Activated T-cell treated with anti-CD3 and anti-CD28 coated beads, Interleukin-2, amount 50 U/mL, for 4 hours (primary cell): ENCODE measurements at regions not wholly inside any gene's neighbourhood (a gene's known extent, or its start where the extent isn't known, plus 50 kb on each side); places are given as distances from the start of the nearest gene placed in this dataset.
"Not testable (repeated sequence)": the region's sequence is repeated elsewhere in the genome, so short reads cannot be mapped to it uniquely, and the experiment has no call there.

Experiments used
- ATAC-seq, 2 donors: fragments of 200-7000 bp; cut with Tn5 transposase; one replicate each; pipeline ENCODE4 v1.10.0; 2021
- DNase-seq: peaks from one replicate; pipeline ENCODE4 v3.0.0-alpha.2; 2020
- H3K27me3 Mint-ChIP-seq: one replicate; pipeline ENCODE4 v1.8.0; 2021; ENCODE audit warnings: low read depth, mixed read lengths
- H3K36me3 Mint-ChIP-seq: one replicate; pipeline ENCODE4 v1.8.0; 2022; ENCODE audit warnings: mixed read lengths; ENCODE audit not compliant: insufficient read depth
- H3K4me1 Mint-ChIP-seq: one replicate; pipeline ENCODE4 v1.8.0; 2021; ENCODE audit warnings: low read depth, mixed read lengths
- H3K4me3 Mint-ChIP-seq: one replicate; pipeline ENCODE4 v1.8.0; 2021; ENCODE audit warnings: mild to moderate bottlenecking, moderate library complexity, mixed read lengths
- H3K9me3 Mint-ChIP-seq: one replicate; pipeline ENCODE4 v1.8.0; 2021; ENCODE audit warnings: mixed read lengths

DNA sequence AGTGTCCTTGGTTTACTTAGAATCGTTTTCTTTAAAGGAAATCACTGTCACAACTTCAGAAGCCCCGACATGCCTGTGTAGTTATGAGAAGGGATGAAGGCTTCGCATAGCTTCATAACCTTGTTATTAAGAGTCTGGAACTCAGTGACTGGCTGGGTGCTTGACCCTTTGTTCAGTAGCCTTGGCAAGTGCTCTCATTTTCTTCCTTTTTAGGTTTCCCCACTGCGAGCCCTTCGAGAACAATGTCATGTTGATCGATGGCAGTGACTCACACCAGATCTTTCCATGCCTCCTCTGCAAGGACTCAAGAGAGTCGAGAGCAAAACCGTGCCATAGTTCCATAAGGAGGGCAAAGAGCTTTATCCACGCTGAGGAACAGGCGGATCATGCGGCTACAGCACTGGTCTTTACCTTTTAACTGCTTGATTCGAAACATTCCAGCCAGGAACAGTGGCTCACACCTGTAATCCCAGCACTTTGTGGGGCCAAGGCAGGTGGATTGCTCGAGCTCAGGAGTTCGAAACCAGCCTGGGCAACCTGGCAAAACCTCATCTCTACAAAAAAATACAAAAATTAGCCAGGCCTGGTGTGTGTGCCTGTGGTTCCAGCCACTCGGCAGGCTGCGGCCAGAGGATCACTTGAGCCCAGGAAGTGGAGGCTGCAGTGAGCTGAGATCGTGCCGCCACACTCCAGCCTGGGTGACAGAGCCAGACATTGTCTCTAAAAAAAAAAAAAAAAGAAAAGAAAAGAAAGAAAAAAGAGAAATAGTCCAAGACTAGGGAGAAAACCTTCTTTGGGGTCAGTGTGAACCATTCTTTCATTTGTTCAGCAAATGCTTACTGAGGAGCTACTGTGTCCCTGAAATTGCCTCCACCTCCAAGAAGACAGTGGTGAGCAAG is 95.4 kb upstream of the ERRFI1 start:
- DNase-seq, result no peak
- no peaks in the 10 kb centered on the region for H3K36me3 Mint-ChIP-seq
- H3K4me1 Mint-ChIP-seq, result peaks cover 10% of the 10 kb centered on the region
- peaks cover 3% of the 10 kb centered on the region for H3K9me3 Mint-ChIP-seq
- H3K27me3 Mint-ChIP-seq, result peaks cover 2% of the 10 kb centered on the region
- ATAC-seq, result no peak
- no peak overlapping the region for H3K4me3 Mint-ChIP-seq

DNA sequence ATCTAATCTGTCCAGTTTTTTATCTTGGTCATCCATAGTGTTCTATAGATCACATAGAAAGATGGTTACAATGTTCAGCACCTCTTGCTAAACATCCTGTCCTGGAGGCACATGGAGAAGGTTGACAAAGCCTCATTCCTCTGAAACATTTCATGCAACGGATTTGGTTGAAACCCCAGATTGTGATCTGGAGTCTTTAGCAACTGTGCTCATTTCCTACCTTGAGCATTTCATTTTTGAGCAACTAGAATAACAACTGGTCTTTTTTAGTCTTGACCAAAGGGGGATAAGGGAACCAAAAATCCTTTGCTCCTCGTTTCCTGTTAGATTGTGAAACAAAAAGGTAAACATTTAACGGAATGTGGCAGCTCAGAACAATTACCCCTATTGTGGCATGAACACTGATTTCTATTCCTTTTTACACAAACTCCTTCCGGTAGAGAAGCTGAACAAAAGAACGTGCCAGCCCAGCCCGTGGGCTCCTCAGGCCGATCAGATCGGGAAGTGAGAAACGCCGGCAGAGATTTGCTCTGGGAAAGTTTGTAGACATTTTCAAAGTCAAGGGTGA is 94.7 kb upstream of the ERRFI1 start:
- peaks cover 10% of the 10 kb centered on the region for H3K4me1 Mint-ChIP-seq
- H3K36me3 Mint-ChIP-seq, result no peaks in the 10 kb centered on the region
- ATAC-seq, result no peak
- H3K27me3 Mint-ChIP-seq, result peaks cover 2% of the 10 kb centered on the region
- no peak overlapping the region for H3K4me3 Mint-ChIP-seq
- peaks cover 3% of the 10 kb centered on the region for H3K9me3 Mint-ChIP-seq
- DNase-seq, result no peak

DNA sequence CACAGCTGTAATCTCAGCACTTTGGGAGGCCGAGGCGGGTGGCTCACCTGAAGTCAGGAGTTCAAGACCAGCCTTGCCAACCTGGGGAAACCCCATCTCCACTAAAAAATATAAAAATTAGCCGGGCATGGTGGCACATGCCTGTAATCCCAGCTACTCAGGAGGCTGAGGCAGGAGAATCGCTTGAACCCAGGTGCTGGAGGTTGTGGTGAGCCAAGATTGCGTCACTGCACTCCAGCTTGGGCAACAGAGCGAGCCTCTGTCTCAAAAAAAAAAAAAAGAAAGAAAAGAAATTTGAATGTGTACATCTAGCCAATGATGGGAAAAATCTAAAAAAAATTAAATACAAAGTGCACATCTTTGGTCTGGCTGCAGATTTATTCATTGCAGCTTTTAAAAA is 92.6 kb upstream of the ERRFI1 start:
- not testable (repeated sequence) for H3K27me3 Mint-ChIP-seq, DNase-seq, H3K4me3 Mint-ChIP-seq, H3K36me3 Mint-ChIP-seq, H3K9me3 Mint-ChIP-seq, ATAC-seq
- peaks cover 14% of the 10 kb centered on the region for H3K4me1 Mint-ChIP-seq

DNA sequence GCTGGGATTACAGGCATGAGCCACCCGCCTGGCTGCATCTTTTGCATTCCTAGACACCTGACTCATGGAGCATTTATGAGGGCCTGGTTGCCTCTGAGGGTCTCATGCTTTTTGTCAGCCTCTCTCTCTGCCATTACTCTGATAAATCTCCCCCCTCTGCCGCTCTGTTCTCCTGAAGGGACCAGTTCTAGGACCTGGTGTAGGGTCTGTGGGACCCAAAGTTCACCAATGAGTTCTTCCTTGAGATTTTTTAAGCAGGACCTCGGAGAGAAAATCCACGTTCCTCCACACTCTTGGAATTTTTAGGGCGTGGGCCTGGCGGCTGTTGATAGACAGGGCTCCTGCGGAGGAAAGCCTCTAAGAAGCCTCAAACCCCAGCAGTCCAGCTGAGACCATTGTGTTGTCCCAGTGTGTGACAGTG is 91.9 kb upstream of the ERRFI1 start:
- Mint-ChIP-seq H3K4me1 (peaks cover 21% of the 10 kb centered on the region), H3K9me3 (no peaks in the 10 kb centered on the region), H3K27me3 (peaks cover 2% of the 10 kb centered on the region), H3K36me3 (no peaks in the 10 kb centered on the region), H3K4me3 (no peak overlapping the region)
- DNase-seq (no peak), ATAC-seq (no peak)

DNA sequence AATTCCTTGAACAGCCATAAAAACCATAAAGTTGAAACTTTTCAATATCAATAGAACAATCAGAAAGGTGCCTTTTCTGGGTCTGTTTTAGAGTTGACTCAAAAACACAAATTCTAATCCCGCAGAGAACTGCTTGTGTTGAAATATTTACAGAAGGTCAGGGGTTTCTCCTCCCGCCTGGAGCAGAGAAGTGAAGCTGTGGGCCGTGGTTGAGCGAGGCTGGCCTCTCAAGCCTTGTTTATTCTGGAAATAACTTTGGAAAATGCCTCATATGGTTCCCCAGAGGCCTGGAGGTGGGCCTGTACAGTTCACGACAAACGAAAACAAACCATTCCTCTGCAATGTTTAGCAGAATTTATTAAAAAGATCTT is 90.8 kb upstream of the ERRFI1 start:
- H3K4me3 Mint-ChIP-seq, result no peak overlapping the region
- H3K4me1 Mint-ChIP-seq, result peaks cover 28% of the 10 kb centered on the region
- ATAC-seq, result no peak
- DNase-seq, result no peak
- H3K9me3 Mint-ChIP-seq, result no peaks in the 10 kb centered on the region
- H3K27me3 Mint-ChIP-seq, result peaks cover 2% of the 10 kb centered on the region
- no peaks in the 10 kb centered on the region for H3K36me3 Mint-ChIP-seq

DNA sequence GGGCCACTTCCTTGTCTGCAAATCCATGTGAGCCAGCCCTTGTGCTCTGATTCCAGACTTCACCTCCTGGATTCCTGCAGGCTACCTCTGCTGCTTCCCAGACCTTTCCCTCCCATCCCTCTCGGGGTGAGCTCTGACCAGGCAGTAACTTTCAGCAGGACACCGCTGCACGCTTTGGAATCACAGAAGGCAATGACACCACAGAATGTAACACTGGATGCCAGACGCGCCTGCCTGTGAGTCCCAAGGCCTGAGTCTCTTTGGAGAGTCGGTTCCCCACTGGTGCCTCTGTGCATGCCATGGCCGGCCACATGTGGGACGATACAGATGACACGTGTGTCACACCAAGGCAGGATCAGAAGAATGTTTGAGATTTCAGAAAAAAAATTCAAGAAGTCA is 89.7 kb upstream of the ERRFI1 start:
- H3K9me3 Mint-ChIP-seq, result no peaks in the 10 kb centered on the region

DNA sequence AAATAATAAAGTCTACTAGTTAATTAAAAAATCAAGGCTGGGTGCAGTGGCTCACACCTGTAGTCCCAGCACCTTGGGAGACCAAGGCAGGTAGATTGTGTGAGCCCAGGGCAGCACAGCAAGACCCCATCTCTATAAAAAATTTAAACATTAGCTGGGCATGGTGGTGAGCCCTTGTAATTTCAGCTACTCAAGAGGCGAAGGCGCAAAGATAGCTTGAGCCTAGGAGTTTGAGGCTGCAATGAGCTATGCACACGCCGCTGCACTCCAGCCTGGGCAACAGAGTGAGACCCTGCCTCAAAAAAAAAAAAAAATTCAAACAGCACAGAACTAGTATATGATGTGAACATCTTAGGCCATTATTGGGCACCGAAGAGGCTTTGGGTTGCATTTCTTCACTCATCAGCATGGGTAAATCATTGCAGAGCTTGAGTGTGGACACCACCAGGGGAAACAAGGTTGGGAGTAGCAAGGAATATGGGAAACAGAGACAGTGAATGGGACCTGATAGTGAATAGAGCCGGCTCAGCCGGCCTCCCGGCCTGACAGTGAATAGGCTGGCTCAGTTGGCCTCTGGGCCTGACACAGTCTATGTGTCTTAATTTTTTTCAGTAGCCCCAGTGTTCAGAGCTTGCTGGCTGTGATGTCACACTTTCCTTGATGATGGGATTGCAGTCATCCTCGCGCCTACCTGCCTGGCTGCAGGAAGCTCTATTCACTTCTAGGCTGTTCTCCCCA is 89.1 kb upstream of the ERRFI1 start:
- DNase-seq, result no peak
- Mint-ChIP-seq H3K9me3 (no peaks in the 10 kb centered on the region), H3K4me3 (no peak overlapping the region), H3K27me3 (no peaks in the 10 kb centered on the region), H3K36me3 (no peaks in the 10 kb centered on the region), H3K4me1 (peaks cover 18% of the 10 kb centered on the region)
- ATAC-seq, result no peak

More for the DNA sequence above, 89.7 kb upstream of the ERRFI1 start:
- DNase-seq (no peak), ATAC-seq (no peak)
- Mint-ChIP-seq H3K4me3 (no peak overlapping the region), H3K4me1 (peaks cover 21% of the 10 kb centered on the region), H3K36me3 (no peaks in the 10 kb centered on the region), H3K27me3 (no peaks in the 10 kb centered on the region)

DNA sequence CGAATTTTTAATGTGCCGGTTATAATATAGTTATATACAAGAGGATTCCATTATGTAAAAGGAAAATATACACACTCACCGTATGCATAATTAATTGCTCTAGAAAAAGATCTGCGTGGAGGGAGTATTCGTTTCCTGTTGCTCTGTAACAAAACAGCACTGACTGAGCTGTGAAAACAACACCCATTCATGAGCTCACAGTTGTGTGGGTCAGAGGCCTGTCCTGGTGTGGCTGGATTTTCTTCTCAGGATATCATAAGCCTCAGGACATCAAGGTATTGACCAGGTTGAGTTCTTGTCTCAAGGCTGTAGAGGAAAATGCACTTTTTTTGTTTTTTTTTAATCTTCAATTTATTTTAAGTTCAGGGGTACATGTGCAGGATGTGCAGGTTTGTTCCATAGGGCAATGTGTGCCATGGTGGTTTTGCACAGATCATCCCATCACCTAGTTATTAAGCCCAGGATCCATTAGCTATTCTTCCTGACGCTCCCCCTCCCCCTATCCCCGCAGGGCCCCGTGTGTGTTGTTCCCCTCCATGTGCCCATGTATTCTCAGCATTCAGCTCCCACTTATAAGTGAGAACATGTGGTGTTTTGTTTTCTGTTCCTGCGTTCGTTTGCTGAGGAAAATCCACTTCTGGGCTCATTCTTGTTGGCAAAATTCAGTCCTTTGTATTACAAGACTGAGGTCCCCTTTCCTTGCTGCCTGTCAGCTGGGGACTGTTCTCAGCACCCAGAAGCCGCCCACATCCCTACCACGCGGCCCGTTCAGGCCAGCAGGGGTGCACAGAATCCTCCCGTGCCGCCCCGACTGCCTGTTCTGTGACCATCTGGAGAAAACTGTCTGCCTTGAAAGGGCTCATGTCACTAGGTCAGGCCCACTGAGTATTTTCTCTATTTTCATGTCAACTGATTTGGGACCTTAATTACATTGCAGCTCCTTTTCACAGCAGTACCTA is 87.4 kb upstream of the ERRFI1 start:
- H3K4me1 Mint-ChIP-seq, result peaks cover 18% of the 10 kb centered on the region
- H3K36me3 Mint-ChIP-seq, result no peaks in the 10 kb centered on the region
- DNase-seq, result no peak
- H3K9me3 Mint-ChIP-seq, result no peaks in the 10 kb centered on the region
- peak overlapping the region; percentile 8 for H3K4me3 Mint-ChIP-seq
- ATAC-seq, result no peak
- H3K27me3 Mint-ChIP-seq, result no peaks in the 10 kb centered on the region

DNA sequence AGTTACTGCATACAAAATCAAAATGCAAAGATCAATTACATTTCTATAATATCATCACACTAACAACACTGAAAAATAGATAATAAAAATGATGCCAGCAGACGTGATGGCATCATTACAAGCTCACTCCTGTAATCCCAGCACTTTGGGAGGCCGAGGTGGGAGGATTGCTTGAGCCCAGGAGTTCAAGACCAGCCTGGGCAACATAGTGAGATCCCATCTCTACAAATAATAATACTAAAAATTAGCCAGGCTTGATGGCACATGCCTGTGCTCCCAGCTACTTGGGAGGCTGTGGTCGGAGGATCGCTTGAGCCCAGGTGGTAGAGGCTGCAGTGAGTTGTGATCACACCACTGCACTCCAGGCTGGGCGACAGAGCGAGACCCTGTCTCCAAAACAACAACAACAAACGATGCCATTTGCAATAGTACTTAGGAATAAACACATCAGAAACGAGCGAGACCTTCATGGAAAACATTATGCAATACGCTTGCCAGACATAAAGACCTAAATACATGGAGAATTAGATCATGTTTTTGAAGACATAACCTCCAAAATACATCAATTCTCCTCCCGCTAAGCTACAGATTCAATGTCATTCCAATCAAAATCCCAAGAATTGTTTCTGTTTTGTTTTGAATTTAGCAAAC is 86.6 kb upstream of the ERRFI1 start:
- H3K9me3 Mint-ChIP-seq, result no peaks in the 10 kb centered on the region
- H3K4me3 Mint-ChIP-seq, result no peak overlapping the region
- no peak for ATAC-seq
- H3K4me1 Mint-ChIP-seq, result peaks cover 18% of the 10 kb centered on the region
- H3K27me3 Mint-ChIP-seq, result no peaks in the 10 kb centered on the region
- no peak for DNase-seq
- no peaks in the 10 kb centered on the region for H3K36me3 Mint-ChIP-seq

DNA sequence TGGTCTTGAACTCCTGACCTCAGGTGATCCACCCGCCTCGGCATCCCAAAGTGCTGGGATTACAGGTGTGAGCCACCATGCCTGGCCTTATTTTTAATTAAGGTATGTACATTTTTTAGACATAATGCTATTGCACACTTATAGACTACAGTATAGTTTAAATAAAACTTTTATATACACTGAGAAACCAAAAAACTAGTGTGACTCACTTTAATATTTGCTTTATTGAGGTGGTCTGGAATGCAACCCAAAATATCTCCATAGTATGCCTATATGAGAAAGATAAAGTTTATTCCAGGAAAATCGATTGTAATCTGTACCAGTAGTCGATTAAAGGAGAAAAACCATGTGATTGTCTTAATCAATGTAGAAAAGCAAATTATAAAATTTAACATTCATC is 85.5 kb upstream of the ERRFI1 start:
- DNase-seq (no peak), ATAC-seq (no peak)
- Mint-ChIP-seq H3K27me3 (no peaks in the 10 kb centered on the region), H3K4me3 (no peak overlapping the region), H3K9me3 (no peaks in the 10 kb centered on the region), H3K4me1 (peaks cover 18% of the 10 kb centered on the region), H3K36me3 (no peaks in the 10 kb centered on the region)

DNA sequence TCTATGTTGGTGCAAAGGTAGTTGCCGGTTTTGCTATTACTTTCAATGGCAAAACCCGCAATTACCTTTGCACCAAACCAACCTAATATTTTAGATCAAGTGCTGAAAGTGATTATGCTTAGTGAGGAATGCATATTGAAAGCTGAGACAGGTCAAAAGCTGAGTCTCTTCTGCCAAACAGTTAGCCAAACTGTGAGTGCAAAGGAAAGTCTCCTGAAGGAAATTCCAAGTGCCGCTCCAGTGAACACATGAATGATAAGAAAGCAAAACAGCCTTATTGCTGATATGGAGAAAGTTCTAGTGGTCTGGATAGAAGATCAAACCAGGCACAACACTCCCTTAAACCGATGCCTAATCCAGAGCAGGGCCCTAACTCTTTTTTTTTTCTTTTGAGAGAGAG is 83.1 kb upstream of the ERRFI1 start:
- Mint-ChIP-seq H3K36me3 (no peaks in the 10 kb centered on the region), H3K27me3 (no peaks in the 10 kb centered on the region), H3K4me3 (no peak overlapping the region), H3K4me1 (peaks cover 18% of the 10 kb centered on the region), H3K9me3 (no peaks in the 10 kb centered on the region)
- DNase-seq (no peak), ATAC-seq (no peak)

DNA sequence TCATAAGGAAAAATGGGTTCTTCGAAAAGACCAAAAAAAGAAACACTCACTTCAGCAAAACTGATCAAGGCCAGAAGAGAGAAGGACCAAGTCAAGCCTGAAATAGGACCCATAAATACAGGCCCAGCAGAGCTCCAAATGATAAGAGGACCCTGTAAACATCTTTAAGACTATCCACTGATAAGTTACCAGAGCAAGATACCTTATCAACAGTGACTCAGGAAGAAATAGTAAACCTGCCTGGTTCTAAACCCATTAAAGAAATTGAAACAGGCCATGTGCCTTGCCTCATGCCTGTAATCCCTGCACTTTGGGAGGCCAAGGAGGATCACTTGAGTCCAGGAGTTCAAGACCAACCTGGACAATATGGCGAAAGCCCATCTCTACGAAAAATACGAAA is 81.8 kb upstream of the ERRFI1 start:
- Mint-ChIP-seq H3K27me3 (no peaks in the 10 kb centered on the region), H3K36me3 (no peaks in the 10 kb centered on the region), H3K9me3 (no peaks in the 10 kb centered on the region), H3K4me3 (no peak overlapping the region), H3K4me1 (peaks cover 6% of the 10 kb centered on the region)
- DNase-seq, result no peak
- ATAC-seq, result no peak

DNA sequence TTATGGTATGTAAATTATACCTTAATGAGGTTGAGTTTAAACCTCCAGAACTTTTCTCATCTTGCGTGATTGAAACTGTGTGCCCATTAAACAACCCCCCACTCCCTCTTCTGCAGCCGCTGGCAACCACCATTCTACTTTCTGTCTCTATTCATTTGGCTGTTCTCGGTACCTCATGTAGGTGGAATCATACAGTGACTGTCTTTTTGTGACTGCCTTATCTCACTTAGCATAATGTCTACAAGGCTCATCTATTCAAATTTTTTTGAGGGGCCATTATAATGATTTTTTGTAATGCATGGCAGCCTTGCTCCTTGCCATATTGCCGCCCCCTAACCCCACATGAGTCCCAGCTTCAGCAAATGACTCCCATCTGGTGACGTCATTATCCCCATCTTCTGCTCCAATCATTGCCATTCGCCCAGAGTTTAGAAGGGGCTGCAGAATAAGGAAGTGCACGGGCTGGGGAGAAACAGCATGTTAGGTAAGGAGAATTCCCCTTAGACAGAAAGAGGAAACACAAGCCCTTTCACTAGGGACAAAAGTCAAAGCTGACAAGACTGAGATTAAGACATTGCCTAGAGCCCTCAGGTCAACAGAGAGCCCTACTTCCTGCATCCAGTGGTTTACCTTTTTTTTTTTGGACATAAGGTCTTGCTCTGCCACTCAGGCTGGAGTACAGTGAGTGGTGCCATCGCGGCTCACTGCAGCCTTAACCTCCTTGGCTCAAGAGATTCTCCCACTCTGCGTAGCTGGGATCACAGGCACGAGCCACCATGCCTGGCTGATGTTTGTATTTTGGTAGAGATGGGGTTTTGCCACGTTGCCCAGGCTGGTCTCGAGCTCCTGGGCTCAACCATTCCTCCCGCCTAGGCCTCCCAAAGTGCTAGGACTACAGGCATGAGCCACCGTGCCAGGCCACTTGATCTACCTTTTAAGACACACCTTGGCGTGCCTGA is 78.4 kb upstream of the ERRFI1 start:
- H3K9me3 Mint-ChIP-seq, result no peaks in the 10 kb centered on the region
- DNase-seq (no peak), ATAC-seq (no peak)
- H3K36me3 Mint-ChIP-seq, result no peaks in the 10 kb centered on the region
- no peaks in the 10 kb centered on the region for H3K4me1 Mint-ChIP-seq
- peaks cover 4% of the 10 kb centered on the region for H3K27me3 Mint-ChIP-seq
- H3K4me3 Mint-ChIP-seq, result no peak overlapping the region
